Kidney (tissue), 13 donors: ENCODE measurements at regions not wholly inside any gene's neighbourhood (a gene's known extent, or its start where the extent isn't known, plus 50 kb on each side); places are given as distances from the start of the nearest gene placed in this dataset.

Experiments
- DNase-seq, 5 donors: peaks; one replicate each; pipeline ENCODE4 v3.0.0-alpha.2; 2013 to 2020
- FAIRE-seq: peaks from 2 replicates; lab custom pipeline; 2012; peaks lifted over from hg19 to GRCh38; lab: Jason Lieb, UNC
- H3K27ac ChIP-seq, 2 donors: one replicate each; pipeline ENCODE4 v1.7.0; 2013; ENCODE audit warnings: low read depth in 2 of 2, low read length in 2 of 2, inconsistent platforms in 1 of 2
- H3K27me3 ChIP-seq: one replicate; pipeline ENCODE4 v1.7.1; 2013; ENCODE audit warnings: low read length, inconsistent platforms; ENCODE audit not compliant: control insufficient read depth, insufficient read depth
- H3K36me3 ChIP-seq, 3 donors: one replicate each; pipeline versions ENCODE4 v1.7.0 to v1.7.1; 2013; ENCODE audit warnings: low read length in 3 of 3, control low read depth in 1 of 3, inconsistent platforms in 1 of 3; ENCODE audit not compliant: insufficient read depth in 3 of 3, control insufficient read depth in 2 of 3
- H3K4me1 ChIP-seq, 3 donors: one replicate each; pipeline versions ENCODE4 v1.7.0 to v1.7.1; 2013; ENCODE audit warnings: low read length in 3 of 3, inconsistent platforms in 1 of 3, low read depth in 1 of 3; ENCODE audit not compliant: control insufficient read depth in 2 of 3, insufficient read depth in 2 of 3
- H3K4me3 ChIP-seq, 3 donors: one replicate each; pipeline versions ENCODE4 v1.7.0 to v1.8.1; 2013; ENCODE audit warnings: low read length in 3 of 3, control low read depth in 1 of 3, inconsistent platforms in 1 of 3
- H3K9ac ChIP-seq, 3 donors: one replicate each; pipeline versions ENCODE4 v1.7.0 to v1.7.1; 2013; ENCODE audit warnings: low read length in 3 of 3, control low read depth in 1 of 3, inconsistent platforms in 1 of 3
- H3K9me3 ChIP-seq, 3 donors: one replicate each; pipeline versions ENCODE4 v1.7.0 to v1.7.1; 2013; ENCODE audit warnings: low read length in 3 of 3, control low read depth in 1 of 3, inconsistent platforms in 1 of 3; ENCODE audit not compliant: control insufficient read depth in 2 of 3, insufficient read depth in 1 of 3
- CTCF ChIP-seq: IDR thresholded peaks from 3 replicates; pipeline ENCODE4 v1.5.1; 2012; ENCODE audit warnings: mild to moderate bottlenecking, moderate library complexity, borderline replicate concordance; ENCODE audit not compliant: insufficient read depth; ENCODE audit errors: extremely low read depth
- intact Hi-C: fragments of 100-400 bp; cut with DNase I; formaldehyde crosslinking; loops from one replicate; pipeline ENCODE4 v1.11.1; 2022
- donor health status: control.
- donor health status: control.
- donor health status: control.
- donor health status: control.
- donor health status: control.
- donor health status: DM: yes; HTN: yes; CAD: no.
- donor health status: Normal renal cell carcinoma (clear cell type).

- no peaks in the 10 kb centered on the region for H3K27me3 ChIP-seq
- DNase-seq (no peak), FAIRE-seq (no peak)
- no peak for TF ChIP-seq CTCF
- no peak overlapping the region for H3K9ac ChIP-seq
- H3K36me3 ChIP-seq = no peaks in the 10 kb centered on the region
- H3K9me3 ChIP-seq = peaks cover 0 to 11% (median 0%) of the 10 kb centered on the region in 3 donors
- H3K4me1 ChIP-seq = no peaks in the 10 kb centered on the region
- intact Hi-C loops = no loop called here
- H3K4me3 ChIP-seq = no peak overlapping the region
- H3K27ac ChIP-seq = no peak overlapping the region
These were observed 1174.0 kb downstream of the RAPGEF2 start for GRCh38 chr4:160276785-160277325.

GRCh38 chr4:160283081-160283480, 1180.2 kb downstream of the RAPGEF2 start:
- Histone ChIP-seq H3K9ac (no peak overlapping the region), H3K27me3 (no peaks in the 10 kb centered on the region), H3K4me1 (no peaks in the 10 kb centered on the region), H3K27ac (no peak overlapping the region), H3K4me3 (no peak overlapping the region), H3K9me3 (no peaks in the 10 kb centered on the region), H3K36me3 (no peaks in the 10 kb centered on the region)
- TF ChIP-seq CTCF = no peak
- DNase-seq (no peak), FAIRE-seq (no peak)
- intact Hi-C loops = no loop called here

GRCh38 chr4:160284516-160284915, 1181.6 kb downstream of the RAPGEF2 start:
- no peak for DNase-seq
- Histone ChIP-seq H3K27me3 (no peaks in the 10 kb centered on the region), H3K9ac (no peak overlapping the region), H3K4me3 (no peak overlapping the region), H3K9me3 (no peaks in the 10 kb centered on the region), H3K27ac (no peak overlapping the region), H3K36me3 (no peaks in the 10 kb centered on the region), H3K4me1 (no peaks in the 10 kb centered on the region)
- intact Hi-C loops = no loop called here
- no peak for FAIRE-seq
- no peak for TF ChIP-seq CTCF

- Histone ChIP-seq H3K9me3 (no peaks in the 10 kb centered on the region), H3K4me1 (no peaks in the 10 kb centered on the region), H3K9ac (no peak overlapping the region), H3K4me3 (no peak overlapping the region), H3K36me3 (no peaks in the 10 kb centered on the region), H3K27me3 (no peaks in the 10 kb centered on the region), H3K27ac (no peak overlapping the region)
- TF ChIP-seq CTCF = no peak
- FAIRE-seq (no peak), DNase-seq (no peak)
- intact Hi-C loops = no loop called here
These were observed 1183.2 kb downstream of the RAPGEF2 start for GRCh38 chr4:160286051-160286450.
